Endothelial cell of umbilical vein (primary cell): ENCODE measurements at regions not wholly inside any gene's neighbourhood (a gene's known extent, or its start where the extent isn't known, plus 50 kb on each side); places are given as distances from the start of the nearest gene placed in this dataset.

Experiments
- BruUV-seq: library from RNA; stranded (reverse); fragments of 400-500 nt; replicated peaks from 2 replicates; lab custom pipeline; 2021; lab: Mats Ljungman, UMichigan
- CTCF ChIA-PET: fragments of 300-600, 350-600 bp; sonication (Branson Sonifier 250); formaldehyde crosslinking; loops from one replicate; lab custom pipeline; 2021; ENCODE audit warnings: antibody characterized with exemption, inconsistent platforms; lab: Charles Lee
- POLR2A ChIA-PET: fragments of 300-600, 350-600 bp; sonication (Branson Sonifier 250); formaldehyde crosslinking; loops from one replicate; lab custom pipeline; 2021; ENCODE audit warnings: antibody characterized with exemption, inconsistent platforms; lab: Charles Lee
- DNase-seq: peaks from one replicate; pipeline ENCODE4 v3.0.0-alpha.2; 2011; ENCODE audit warnings: low read depth, low spot score
- FAIRE-seq: peaks from 2 replicates; lab custom pipeline; 2011; peaks lifted over from hg19 to GRCh38; lab: Jason Lieb, UNC
- H2AFZ ChIP-seq: 2 replicates; pipeline ENCODE4 v1.6.0; 2012; ENCODE audit warnings: low read depth, low read length, control low read depth, inconsistent platforms
- H3K27ac ChIP-seq: 2 replicates; pipeline ENCODE4 v1.5.1; 2011; ENCODE audit warnings: low read depth, mild to moderate bottlenecking, control low read depth, low read length, moderate library complexity; ENCODE audit not compliant: insufficient read depth
- H3K27me3 ChIP-seq, 2 experiments: 2 replicates each; pipeline versions ENCODE4 v1.6.0 to v1.6.1; 2011; ENCODE audit warnings: low read length in 2 of 2, mixed read lengths in 1 of 2; ENCODE audit not compliant: control insufficient read depth in 2 of 2, insufficient read depth in 2 of 2
- H3K36me3 ChIP-seq, 2 experiments: 2 replicates in 1 of 2; 3 replicates in 1 of 2; pipeline ENCODE4 v1.5.1; 2011; ENCODE audit warnings: low read length in 2 of 2, mild to moderate bottlenecking in 1 of 2, moderate library complexity in 1 of 2; ENCODE audit not compliant: control insufficient read depth in 2 of 2, insufficient read depth in 2 of 2; ENCODE audit errors: extremely low read depth in 1 of 2
- H3K4me1 ChIP-seq: 3 replicates; pipeline ENCODE4 v1.5.1; 2011; ENCODE audit warnings: mild to moderate bottlenecking, low read length; ENCODE audit not compliant: control insufficient read depth, insufficient read depth; ENCODE audit errors: extremely low read depth
- H3K4me2 ChIP-seq: 2 replicates; pipeline ENCODE4 v1.6.1; 2011; ENCODE audit warnings: low read length, control low read depth, mixed read lengths; ENCODE audit not compliant: insufficient read depth
- H3K4me3 ChIP-seq, 3 experiments: fragments of 200-600 bp in 1 of 3; sonication (generic), shearing (Covaris generic) in 1 of 3; replicated peaks in 1 of 3; 2 replicates each; pipeline ENCODE4 v1.5.1; 2011 to 2016; ENCODE audit warnings: control low read depth in 3 of 3, low read length in 3 of 3, mild to moderate bottlenecking in 2 of 3, inconsistent platforms in 1 of 3, low read depth in 1 of 3, moderate library complexity in 1 of 3; ENCODE audit not compliant: insufficient read depth in 1 of 3
- H3K79me2 ChIP-seq: 2 replicates; pipeline ENCODE4 v1.6.0; 2012; ENCODE audit warnings: low read length, inconsistent platforms; ENCODE audit not compliant: control insufficient read depth, insufficient read depth
- H3K9ac ChIP-seq: replicated peaks from 2 replicates; pipeline ENCODE3; 2011; ENCODE audit warnings: low read length, control low read depth; ENCODE audit not compliant: insufficient read depth; ENCODE audit errors: extremely low read depth
- H3K9me1 ChIP-seq: replicated peaks from 3 replicates; pipeline ENCODE4 v1.6.0; 2011; ENCODE audit warnings: mild to moderate bottlenecking, low read length; ENCODE audit not compliant: control insufficient read depth, insufficient read depth; ENCODE audit errors: extremely low read depth
- H3K9me3 ChIP-seq: replicated peaks from 2 replicates; pipeline ENCODE4 v1.5.1; 2012; ENCODE audit warnings: low read length, inconsistent platforms; ENCODE audit not compliant: control insufficient read depth, insufficient read depth
- H4K20me1 ChIP-seq: replicated peaks from 2 replicates; pipeline ENCODE3; 2011; ENCODE audit warnings: mild to moderate bottlenecking, low read length; ENCODE audit not compliant: control insufficient read depth, insufficient read depth; ENCODE audit errors: extremely low read depth
- EZH2 ChIP-seq: IDR thresholded peaks from 2 replicates; pipeline ENCODE4 v1.6.1; 2012; ENCODE audit warnings: borderline replicate concordance, low read depth, mild to moderate bottlenecking, moderate library complexity, low read length, inconsistent platforms; ENCODE audit not compliant: severe bottlenecking
- FOS ChIP-seq: IDR thresholded peaks from 2 replicates; pipeline ENCODE4 v1.6.1; 2011; ENCODE audit warnings: mild to moderate bottlenecking, low read length, moderate library complexity, borderline replicate concordance; ENCODE audit not compliant: insufficient read depth
- GATA2 ChIP-seq: IDR thresholded peaks from 2 replicates; pipeline ENCODE4 v1.7.0; 2011; ENCODE audit warnings: low read depth, mild to moderate bottlenecking, moderate library complexity, mixed read lengths, low read length; ENCODE audit not compliant: insufficient read length, insufficient read depth
- JUN ChIP-seq: IDR thresholded peaks from 2 replicates; pipeline ENCODE4 v1.6.1; 2011; ENCODE audit warnings: borderline replicate concordance, low read depth; ENCODE audit not compliant: insufficient read length, insufficient read depth
- MYC ChIP-seq: IDR thresholded peaks from one replicate; pipeline ENCODE4 v1.6.1; 2011; ENCODE audit warnings: mild to moderate bottlenecking, low read depth, low read length
- POLR2A ChIP-seq: IDR thresholded peaks from 2 replicates; pipeline ENCODE4 v1.6.1; 2012; ENCODE audit warnings: low read depth, mild to moderate bottlenecking, control low read depth, low read length
- POLR2AphosphoS5 ChIP-seq: IDR thresholded peaks from 2 replicates; pipeline ENCODE4 v1.6.1; 2012; ENCODE audit warnings: low read depth, mild to moderate bottlenecking, control low read depth, low read length, moderate library complexity; ENCODE audit not compliant: insufficient read depth
- dilution Hi-C: fragments of 300-500 bp; cut with MboI; formaldehyde crosslinking; loops from one replicate; pipeline ENCODE4 v1.15.0; 2019; ENCODE audit warnings: low sequenced_read_pairs; ENCODE audit not compliant: extremely low pct_ligation_motif_present
- intact Hi-C: fragments of 100-400 bp; cut with micrococcal nuclease; formaldehyde crosslinking; loops from one replicate; pipeline ENCODE4 v1.10.0; 2022
- TF ChIP-seq, protein P1 (sequence below): IDR thresholded peaks from 2 replicates; pipeline ENCODE4 v1.6.1; 2011; ENCODE audit not compliant: insufficient read depth, insufficient read length
- TF ChIP-seq, protein P2 (sequence below), 2 donors: IDR thresholded peaks; 1 replicate in 1 of 2; 2 replicates in 1 of 2; pipeline ENCODE4 v1.5.1; 2011; ENCODE audit warnings: low read length in 2 of 2, mild to moderate bottlenecking in 2 of 2, moderate library complexity in 2 of 2, control low read depth in 1 of 2, inconsistent platforms in 1 of 2, low read depth in 1 of 2; ENCODE audit not compliant: insufficient read depth in 1 of 2; ENCODE audit errors: extremely low read depth in 1 of 2

DNA sequence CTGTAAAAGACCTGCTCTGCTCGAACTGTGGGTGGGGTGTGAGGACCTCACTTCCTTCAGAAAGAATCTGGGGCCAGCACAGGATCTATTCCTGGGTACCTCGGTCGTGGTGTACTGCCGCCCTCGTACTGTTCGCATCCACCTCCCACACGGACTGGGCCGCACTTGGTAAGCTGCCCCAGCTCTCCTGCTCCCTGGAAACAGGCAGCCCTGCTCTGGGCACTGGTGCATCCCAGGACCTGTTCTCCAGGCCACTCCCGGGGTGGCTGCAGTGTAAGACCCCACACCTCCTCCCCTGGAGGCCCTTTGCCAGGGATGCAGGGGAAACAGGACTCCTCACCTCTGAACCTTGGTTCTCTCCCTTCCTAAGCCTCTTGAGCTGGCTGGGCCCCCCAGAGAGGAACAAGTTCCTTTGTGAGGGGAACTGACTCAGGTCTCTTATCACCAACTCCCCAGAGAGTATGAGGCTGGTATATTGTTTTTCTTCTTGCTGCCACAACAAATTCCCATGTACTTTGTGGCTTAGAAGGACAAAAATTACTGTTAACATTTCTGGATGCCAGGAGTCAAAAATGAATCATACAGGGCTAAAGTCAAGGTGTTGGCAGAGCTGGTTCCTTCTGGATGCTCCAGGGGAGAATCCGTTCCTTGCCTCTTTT lies 276.5 kb downstream of the NUAK1 start:
- BruUV-seq, result no TSS peak
- H3K27me3 ChIP-seq, result peaks cover 0 to 3% of the 10 kb centered on the region in 2 experiments
- DNase-seq, result peak; percentile 12

DNA sequence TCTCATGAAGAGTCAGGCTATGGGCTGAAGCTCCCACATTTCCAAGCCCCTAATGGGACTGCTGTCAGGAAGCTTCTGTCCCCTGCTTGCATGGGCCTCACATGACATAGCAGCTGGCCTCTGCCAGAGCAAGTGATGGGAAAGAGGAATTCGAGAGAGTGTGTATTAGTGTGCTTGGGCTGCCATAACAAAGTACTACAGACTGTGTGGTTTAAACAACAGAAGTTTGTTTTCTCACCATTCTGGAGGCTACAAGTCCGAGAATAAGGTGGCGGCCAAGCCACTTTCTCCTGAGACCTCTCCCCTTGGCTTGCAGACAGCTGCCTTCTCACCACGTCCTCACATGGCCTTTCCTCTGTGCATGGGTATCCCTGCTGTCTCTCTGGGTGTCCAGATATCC lies 274.4 kb downstream of the NUAK1 start:
- dilution Hi-C loops (no loop called here), intact Hi-C loops (no loop called here)
- no peaks in the 10 kb centered on the region for H3K9me3 ChIP-seq
- DNase-seq (no peak), FAIRE-seq (no peak)
- no peak overlapping the region for H3K9ac ChIP-seq
- H3K27me3 ChIP-seq, result peaks cover 0 to 3% of the 10 kb centered on the region in 2 experiments
- H4K20me1 ChIP-seq, result no peaks in the 10 kb centered on the region
- no peaks in the 10 kb centered on the region for H3K79me2 ChIP-seq
- POLR2A ChIA-PET, result no interaction called here
- no peak overlapping the region for H2AFZ ChIP-seq
- no peaks in the 10 kb centered on the region for H3K9me1 ChIP-seq
- TF ChIP-seq, protein P1, sequence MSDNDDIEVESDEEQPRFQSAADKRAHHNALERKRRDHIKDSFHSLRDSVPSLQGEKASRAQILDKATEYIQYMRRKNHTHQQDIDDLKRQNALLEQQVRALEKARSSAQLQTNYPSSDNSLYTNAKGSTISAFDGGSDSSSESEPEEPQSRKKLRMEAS, result no peak
- no peak for TF ChIP-seq POLR2A
- TF ChIP-seq FOS, result no peak
- TF ChIP-seq JUN, result no peak
- TF ChIP-seq, protein P2, sequence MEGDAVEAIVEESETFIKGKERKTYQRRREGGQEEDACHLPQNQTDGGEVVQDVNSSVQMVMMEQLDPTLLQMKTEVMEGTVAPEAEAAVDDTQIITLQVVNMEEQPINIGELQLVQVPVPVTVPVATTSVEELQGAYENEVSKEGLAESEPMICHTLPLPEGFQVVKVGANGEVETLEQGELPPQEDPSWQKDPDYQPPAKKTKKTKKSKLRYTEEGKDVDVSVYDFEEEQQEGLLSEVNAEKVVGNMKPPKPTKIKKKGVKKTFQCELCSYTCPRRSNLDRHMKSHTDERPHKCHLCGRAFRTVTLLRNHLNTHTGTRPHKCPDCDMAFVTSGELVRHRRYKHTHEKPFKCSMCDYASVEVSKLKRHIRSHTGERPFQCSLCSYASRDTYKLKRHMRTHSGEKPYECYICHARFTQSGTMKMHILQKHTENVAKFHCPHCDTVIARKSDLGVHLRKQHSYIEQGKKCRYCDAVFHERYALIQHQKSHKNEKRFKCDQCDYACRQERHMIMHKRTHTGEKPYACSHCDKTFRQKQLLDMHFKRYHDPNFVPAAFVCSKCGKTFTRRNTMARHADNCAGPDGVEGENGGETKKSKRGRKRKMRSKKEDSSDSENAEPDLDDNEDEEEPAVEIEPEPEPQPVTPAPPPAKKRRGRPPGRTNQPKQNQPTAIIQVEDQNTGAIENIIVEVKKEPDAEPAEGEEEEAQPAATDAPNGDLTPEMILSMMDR (IDR thresholded peaks at IDR 0.05; ENCODE audit: extremely low read depth in 1 of 2, insufficient read depth in 1 of 2, low read depth in 1 of 2, low read length in 2 of 2), result no peak
- TF ChIP-seq MYC, result no peak
- TF ChIP-seq POLR2AphosphoS5, result no peak
- no peak for TF ChIP-seq GATA2
- TF ChIP-seq EZH2, result no peak
- H3K4me2 ChIP-seq, result no peak overlapping the region
- CTCF ChIA-PET, result no interaction called here
- no peak overlapping the region for H3K4me3 ChIP-seq
- H3K4me1 ChIP-seq, result peaks cover 9% of the 10 kb centered on the region
- H3K36me3 ChIP-seq, result no peaks in the 10 kb centered on the region
- no TSS peak for BruUV-seq
- no peak overlapping the region for H3K27ac ChIP-seq

More for the DNA sequence above, 276.5 kb downstream of the NUAK1 start:
- Histone ChIP-seq H3K9me1 (no peaks in the 10 kb centered on the region), H3K4me1 (peaks cover 9% of the 10 kb centered on the region), H3K9ac (no peak overlapping the region), H3K4me2 (no peak overlapping the region), H3K79me2 (no peaks in the 10 kb centered on the region), H3K27ac (no peak overlapping the region), H3K36me3 (no peaks in the 10 kb centered on the region), H3K4me3 (no peak overlapping the region), H2AFZ (no peak overlapping the region), H3K9me3 (no peaks in the 10 kb centered on the region), H4K20me1 (no peaks in the 10 kb centered on the region)
- ChIA-PET POLR2A (no interaction called here), CTCF (interaction anchor here (1.2 kb wide), 1 partner anchor 16 kb away, joined by 3 read pairs; no protein-coding TSS in a partner anchor)
- peak; percentile 84 for FAIRE-seq
- intact Hi-C loops, result no loop called here
- peak; percentile 74 for TF ChIP-seq GATA2
- peak; percentile 71 for TF ChIP-seq FOS
- TF ChIP-seq JUN, result no peak
- dilution Hi-C loops, result no loop called here
